Stimulated activated CD4-positive, alpha-beta T cell treated with anti-CD3 and anti-CD28 coated beads, Interleukin-15, amount 100 ng/mL, for 48 hours (primary cell): ENCODE measurements at regions not wholly inside any gene's neighbourhood (a gene's known extent, or its start where the extent isn't known, plus 50 kb on each side); places are given as distances from the start of the nearest gene placed in this dataset.
"Not testable (repeated sequence)": the region's sequence is repeated elsewhere in the genome, so short reads cannot be mapped to it uniquely, and the experiment has no call there.

Experiments
- DNase-seq, 2 donors: peaks; one replicate each; pipeline ENCODE4 v3.0.0-alpha.2; 2020; ENCODE audit warnings: low read depth in 2 of 2

- DNase-seq: no peak
These were observed 300.4 kb downstream of the MAN2A1 start for GRCh38 chr5:109989994-109990722.

GRCh38 chr5:109990723-109991359, 301.1 kb downstream of the MAN2A1 start:
- DNase-seq: no peak

DNA sequence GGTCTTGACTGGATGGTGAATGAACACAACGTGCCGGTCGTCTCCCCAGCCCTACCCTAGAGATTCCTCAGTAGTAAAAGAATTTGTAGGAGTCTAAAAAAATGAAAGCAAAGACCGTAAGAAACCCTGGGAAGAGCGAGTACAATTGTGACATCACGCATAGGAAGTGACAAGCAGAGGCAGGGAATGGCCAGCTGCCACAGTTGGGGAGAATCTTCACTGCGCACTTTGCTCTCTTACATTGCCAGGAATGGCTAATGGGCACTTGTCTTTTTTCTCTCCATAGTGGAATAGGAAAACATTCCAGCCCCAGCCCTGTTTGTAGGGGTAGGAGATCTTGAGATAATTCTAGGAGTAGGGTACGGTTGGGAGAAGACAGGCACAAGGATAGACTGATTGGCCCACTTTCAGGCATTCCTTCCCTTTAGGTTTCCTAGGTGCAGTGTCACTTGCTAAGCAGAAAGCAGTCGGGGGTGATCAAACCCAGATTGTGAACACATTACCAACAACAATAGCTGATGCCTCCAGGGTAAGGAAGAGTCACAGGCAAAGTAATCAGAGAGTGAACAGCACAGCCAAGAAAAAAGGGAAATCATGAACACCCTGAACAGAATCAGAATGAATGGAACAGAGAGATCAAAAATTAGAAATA, 302.7 kb downstream of the MAN2A1 start:
- no peak for DNase-seq

- no peak for DNase-seq
These were observed 304.4 kb downstream of the MAN2A1 start for GRCh38 chr5:109994135-109994534.

- DNase-seq: no peak
These were observed 306.5 kb downstream of the MAN2A1 start for GRCh38 chr5:109996246-109996645.

- DNase-seq: no peak
These were observed 307.4 kb downstream of the MAN2A1 start for GRCh38 chr5:109997161-109997560.

- DNase-seq: no peak
These were observed 308.5 kb downstream of the MAN2A1 start for GRCh38 chr5:109998208-109998607.

GRCh38 chr5:109998726-109999125, 309.0 kb downstream of the MAN2A1 start:
- no peak for DNase-seq

DNA sequence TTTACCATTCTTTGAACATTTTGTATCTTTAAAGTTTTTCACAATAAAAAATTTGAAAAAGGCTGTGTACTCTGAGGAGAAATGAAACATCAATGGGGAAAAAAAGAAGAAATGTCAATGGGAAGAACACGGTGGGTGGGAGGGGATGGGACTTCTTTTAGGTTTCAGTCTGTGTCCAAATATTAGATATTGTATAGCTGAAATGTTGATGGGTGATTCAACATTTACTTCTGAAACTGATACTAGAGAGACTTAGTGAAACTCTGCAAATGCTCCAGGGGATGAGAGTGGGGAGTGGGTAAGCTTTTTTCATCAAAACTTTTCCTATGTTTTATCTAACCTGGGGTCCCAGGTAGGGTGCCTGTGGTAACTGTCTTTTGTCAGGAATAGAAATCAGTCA, 311.9 kb downstream of the MAN2A1 start:
- no peak for DNase-seq

- DNase-seq: no peak
These were observed 312.9 kb downstream of the MAN2A1 start for GRCh38 chr5:110002652-110003051.

- DNase-seq: not testable (repeated sequence)
These were observed 316.3 kb downstream of the MAN2A1 start for GRCh38 chr5:110005907-110006562.

- no peak for DNase-seq
These were observed 317.4 kb downstream of the MAN2A1 start for GRCh38 chr5:110007101-110007500.

DNA sequence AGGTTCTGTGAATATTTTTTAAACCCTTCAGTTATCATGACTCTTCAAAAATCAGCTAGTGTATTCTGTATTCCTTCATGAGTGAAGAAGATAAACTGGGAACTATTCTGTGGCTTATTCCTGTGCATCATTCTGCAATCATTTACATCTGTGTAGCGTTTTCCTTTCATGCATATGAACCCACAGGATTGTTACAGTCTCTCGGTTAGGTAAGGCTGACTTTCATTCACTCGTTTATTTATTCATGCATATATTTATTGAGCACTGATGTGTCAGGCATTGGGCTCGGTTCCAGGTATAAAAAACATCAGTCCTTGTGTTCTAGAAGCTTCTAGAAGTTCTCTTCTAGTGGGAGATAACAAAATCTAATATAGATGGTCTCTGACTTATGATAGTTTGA, 318.4 kb downstream of the MAN2A1 start:
- DNase-seq: no peak

- no peak for DNase-seq
These were observed 322.4 kb downstream of the MAN2A1 start for GRCh38 chr5:110012145-110012544.

DNA sequence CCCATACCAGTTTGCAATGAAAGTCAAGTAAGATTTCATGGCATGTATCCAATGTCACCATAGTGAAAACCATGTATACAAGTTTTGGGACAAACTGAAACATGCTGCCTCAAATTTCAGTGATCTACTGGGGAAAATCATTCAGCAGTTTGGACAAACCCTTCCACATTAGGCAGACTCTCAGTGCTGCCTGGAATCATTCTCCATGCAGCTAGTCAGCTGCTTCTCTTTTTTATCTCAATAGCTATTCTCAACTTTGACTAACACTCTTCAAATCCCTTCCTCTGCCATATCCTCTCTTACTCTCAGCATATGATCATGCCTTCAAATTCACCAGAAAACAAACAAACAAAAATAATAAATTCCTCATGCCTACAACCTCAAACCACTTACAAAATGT, 323.3 kb downstream of the MAN2A1 start:
- no peak for DNase-seq

- no peak for DNase-seq
These were observed 328.1 kb downstream of the MAN2A1 start for GRCh38 chr5:110017854-110018253.

DNA sequence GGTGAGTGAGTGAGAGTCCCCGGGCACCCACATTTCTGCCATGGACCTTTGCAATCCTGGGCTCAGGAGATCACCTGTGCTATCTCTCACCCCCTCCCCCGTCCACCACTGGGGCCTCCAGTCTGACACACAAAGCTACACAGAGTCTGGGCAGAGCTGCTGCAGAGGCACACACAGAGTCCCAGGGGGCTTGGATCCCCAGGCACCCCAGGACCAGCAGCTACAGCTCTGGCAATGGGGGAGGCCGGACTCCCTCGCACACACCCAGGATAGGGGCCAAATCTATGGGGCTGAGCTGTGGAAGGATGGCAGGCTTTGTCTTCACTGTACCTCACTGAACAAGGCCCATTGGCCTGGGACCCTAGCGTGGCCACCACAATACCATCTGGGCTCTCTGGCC, 328.8 kb downstream of the MAN2A1 start:
- no peak for DNase-seq

GRCh38 chr5:110019119-110019518, 329.4 kb downstream of the MAN2A1 start:
- no peak for DNase-seq

GRCh38 chr5:110019780-110020179, 330.1 kb downstream of the MAN2A1 start:
- no peak for DNase-seq

DNA sequence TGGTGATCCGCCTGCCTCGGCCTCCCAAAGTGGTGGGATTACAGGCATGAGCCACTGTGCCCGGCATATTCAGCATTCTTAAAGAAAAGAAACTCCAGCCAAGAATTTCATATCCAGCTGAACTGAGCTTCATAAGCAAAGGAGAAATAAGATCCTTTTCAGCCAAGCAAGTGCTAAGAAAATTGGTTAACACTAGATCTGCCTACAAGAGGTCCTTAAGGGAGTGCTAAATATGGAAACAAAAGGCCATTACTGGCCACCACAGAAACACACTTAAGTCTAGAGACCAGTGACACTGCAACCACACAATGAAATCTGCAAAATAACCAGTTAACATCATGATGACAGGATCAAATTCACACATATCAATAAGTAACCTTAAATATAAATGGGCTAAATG, 331.5 kb downstream of the MAN2A1 start:
- DNase-seq: no peak

- no peak for DNase-seq
These were observed 335.4 kb downstream of the MAN2A1 start for GRCh38 chr5:110025160-110025559.

DNA sequence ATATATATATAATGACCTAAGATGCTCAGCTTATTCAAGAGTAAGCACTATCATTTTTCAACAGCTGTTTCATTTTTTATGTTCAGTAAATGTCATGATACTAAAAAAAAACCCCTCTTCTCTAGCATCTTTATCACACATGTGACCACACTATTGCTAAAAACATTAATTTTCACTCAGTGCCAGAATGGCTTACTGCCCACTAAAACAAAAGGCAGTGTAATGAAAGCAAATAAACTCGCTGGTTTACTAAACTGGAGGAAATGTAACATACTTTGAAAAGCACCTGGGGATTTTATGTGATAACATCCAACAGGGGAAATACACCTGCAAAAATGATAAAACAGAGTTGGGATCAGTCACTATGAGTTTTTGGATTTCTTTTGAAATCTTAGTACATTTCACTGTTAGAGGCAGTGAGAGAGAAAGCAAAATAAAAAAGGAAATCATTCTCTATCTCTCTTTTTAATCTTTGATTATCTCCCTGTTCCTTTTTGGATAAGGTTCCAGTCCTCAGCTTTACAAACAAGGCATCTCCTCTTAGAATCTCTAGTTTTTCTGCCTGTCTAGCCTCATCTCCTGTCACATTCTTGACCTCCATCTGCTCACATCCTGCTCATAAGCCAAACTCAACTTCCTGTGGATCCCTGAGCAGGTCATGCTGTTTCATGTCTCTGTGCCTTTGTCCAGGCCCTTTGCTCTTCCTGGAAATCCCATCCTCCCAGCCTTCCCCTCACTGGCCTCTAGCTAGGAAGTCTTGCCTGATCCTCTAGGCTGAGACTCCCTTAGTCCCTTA, 338.0 kb downstream of the MAN2A1 start:
- DNase-seq: no peak
